Activated T-cell treated with anti-CD3 and anti-CD28 coated beads, Interleukin-2, amount 50 U/mL, for 24 hours (primary cell): ENCODE measurements at regions not wholly inside any gene's neighbourhood (a gene's known extent, or its start where the extent isn't known, plus 50 kb on each side); places are given as distances from the start of the nearest gene placed in this dataset.

Source experiments
- DNase-seq: peaks from one replicate; pipeline ENCODE4 v3.0.0-alpha.2; 2020
- H3K27ac Mint-ChIP-seq: 2 replicates; pipeline ENCODE4 v1.8.0; 2020; ENCODE audit warnings: mild to moderate bottlenecking, mixed read lengths
- H3K27me3 Mint-ChIP-seq: 2 replicates; pipeline ENCODE4 v1.8.0; 2020; ENCODE audit warnings: mixed read lengths
- H3K36me3 Mint-ChIP-seq: 2 replicates; pipeline ENCODE4 v1.8.0; 2020; ENCODE audit warnings: low read depth, mixed read lengths
- H3K4me1 Mint-ChIP-seq: 2 replicates; pipeline ENCODE4 v1.8.0; 2020; ENCODE audit warnings: low read depth, mixed read lengths
- H3K4me3 Mint-ChIP-seq: 2 replicates; pipeline ENCODE4 v1.8.0; 2020; ENCODE audit warnings: mild to moderate bottlenecking, moderate library complexity, mixed read lengths
- H3K9me3 Mint-ChIP-seq: 2 replicates; pipeline ENCODE4 v1.8.0; 2020; ENCODE audit warnings: mixed read lengths

- no peaks in the 10 kb centered on the region for H3K27me3 Mint-ChIP-seq
- H3K9me3 Mint-ChIP-seq, result no peaks in the 10 kb centered on the region
- no peak overlapping the region for H3K27ac Mint-ChIP-seq
- H3K4me3 Mint-ChIP-seq, result no peak overlapping the region
- H3K36me3 Mint-ChIP-seq, result no peaks in the 10 kb centered on the region
- H3K4me1 Mint-ChIP-seq, result no peaks in the 10 kb centered on the region
- DNase-seq, result no peak
Observed at GRCh38 chr5:116834796-116835515, 260.3 kb upstream of the SEMA6A start.

- no peaks in the 10 kb centered on the region for H3K36me3 Mint-ChIP-seq
- no peak for DNase-seq
- H3K27me3 Mint-ChIP-seq, result no peaks in the 10 kb centered on the region
- no peak overlapping the region for H3K27ac Mint-ChIP-seq
- H3K4me3 Mint-ChIP-seq, result no peak overlapping the region
- no peaks in the 10 kb centered on the region for H3K4me1 Mint-ChIP-seq
- no peaks in the 10 kb centered on the region for H3K9me3 Mint-ChIP-seq
Observed at GRCh38 chr5:116830079-116830478, 255.5 kb upstream of the SEMA6A start.

GRCh38 chr5:116827078-116827477 is 252.5 kb upstream of the SEMA6A start:
- H3K36me3 Mint-ChIP-seq, result no peaks in the 10 kb centered on the region
- H3K9me3 Mint-ChIP-seq, result no peaks in the 10 kb centered on the region
- H3K4me1 Mint-ChIP-seq, result no peaks in the 10 kb centered on the region
- DNase-seq, result no peak
- H3K27me3 Mint-ChIP-seq, result no peaks in the 10 kb centered on the region
- no peak overlapping the region for H3K27ac Mint-ChIP-seq
- H3K4me3 Mint-ChIP-seq, result no peak overlapping the region

- H3K27me3 Mint-ChIP-seq, result no peaks in the 10 kb centered on the region
- no peak for DNase-seq
- no peaks in the 10 kb centered on the region for H3K36me3 Mint-ChIP-seq
- H3K9me3 Mint-ChIP-seq, result no peaks in the 10 kb centered on the region
- H3K27ac Mint-ChIP-seq, result no peak overlapping the region
- no peaks in the 10 kb centered on the region for H3K4me1 Mint-ChIP-seq
- H3K4me3 Mint-ChIP-seq, result no peak overlapping the region
Observed at GRCh38 chr5:116825486-116825885, 250.9 kb upstream of the SEMA6A start.

GRCh38 chr5:116824751-116825438 is 250.3 kb upstream of the SEMA6A start:
- Mint-ChIP-seq H3K4me1 (no peaks in the 10 kb centered on the region), H3K9me3 (no peaks in the 10 kb centered on the region), H3K27ac (no peak overlapping the region), H3K27me3 (no peaks in the 10 kb centered on the region), H3K4me3 (no peak overlapping the region), H3K36me3 (no peaks in the 10 kb centered on the region)
- DNase-seq, result no peak

GRCh38 chr5:116814626-116815385 is 240.2 kb upstream of the SEMA6A start:
- no peaks in the 10 kb centered on the region for H3K4me1 Mint-ChIP-seq
- H3K4me3 Mint-ChIP-seq, result no peak overlapping the region
- DNase-seq, result no peak
- H3K27ac Mint-ChIP-seq, result no peak overlapping the region
- no peaks in the 10 kb centered on the region for H3K9me3 Mint-ChIP-seq
- no peaks in the 10 kb centered on the region for H3K27me3 Mint-ChIP-seq
- no peaks in the 10 kb centered on the region for H3K36me3 Mint-ChIP-seq

- no peaks in the 10 kb centered on the region for H3K36me3 Mint-ChIP-seq
- H3K27ac Mint-ChIP-seq, result no peak overlapping the region
- H3K4me1 Mint-ChIP-seq, result no peaks in the 10 kb centered on the region
- no peak overlapping the region for H3K4me3 Mint-ChIP-seq
- no peaks in the 10 kb centered on the region for H3K9me3 Mint-ChIP-seq
- no peaks in the 10 kb centered on the region for H3K27me3 Mint-ChIP-seq
- no peak for DNase-seq
Observed at GRCh38 chr5:116813906-116814305, 239.3 kb upstream of the SEMA6A start.

GRCh38 chr5:116813356-116813755 is 238.7 kb upstream of the SEMA6A start:
- H3K27me3 Mint-ChIP-seq, result no peaks in the 10 kb centered on the region
- H3K27ac Mint-ChIP-seq, result no peak overlapping the region

GRCh38 chr5:116810951-116811350 is 236.3 kb upstream of the SEMA6A start:
- H3K36me3 Mint-ChIP-seq, result no peaks in the 10 kb centered on the region
- no peaks in the 10 kb centered on the region for H3K4me1 Mint-ChIP-seq
- no peaks in the 10 kb centered on the region for H3K27me3 Mint-ChIP-seq

More at GRCh38 chr5:116813356-116813755, 238.7 kb upstream of the SEMA6A start:
- Mint-ChIP-seq H3K9me3 (no peaks in the 10 kb centered on the region), H3K4me3 (no peak overlapping the region), H3K36me3 (no peaks in the 10 kb centered on the region), H3K4me1 (no peaks in the 10 kb centered on the region)
- no peak for DNase-seq

GRCh38 chr5:116806836-116807235 is 232.2 kb upstream of the SEMA6A start:
- Mint-ChIP-seq H3K27ac (no peak overlapping the region), H3K4me1 (no peaks in the 10 kb centered on the region), H3K4me3 (no peak overlapping the region), H3K27me3 (no peaks in the 10 kb centered on the region), H3K9me3 (no peaks in the 10 kb centered on the region), H3K36me3 (no peaks in the 10 kb centered on the region)
- DNase-seq, result no peak

More at GRCh38 chr5:116810951-116811350, 236.3 kb upstream of the SEMA6A start:
- no peak overlapping the region for H3K27ac Mint-ChIP-seq
- no peak for DNase-seq
- H3K9me3 Mint-ChIP-seq, result no peaks in the 10 kb centered on the region
- H3K4me3 Mint-ChIP-seq, result no peak overlapping the region

GRCh38 chr5:116799401-116799800 is 224.8 kb upstream of the SEMA6A start:
- no peaks in the 10 kb centered on the region for H3K9me3 Mint-ChIP-seq
- H3K36me3 Mint-ChIP-seq, result no peaks in the 10 kb centered on the region
- no peaks in the 10 kb centered on the region for H3K4me1 Mint-ChIP-seq

GRCh38 chr5:116795189-116795588 is 220.6 kb upstream of the SEMA6A start:
- no peak overlapping the region for H3K27ac Mint-ChIP-seq
- no peaks in the 10 kb centered on the region for H3K36me3 Mint-ChIP-seq
- no peak for DNase-seq
- peaks cover 1% of the 10 kb centered on the region for H3K9me3 Mint-ChIP-seq
- no peaks in the 10 kb centered on the region for H3K27me3 Mint-ChIP-seq
- no peak overlapping the region for H3K4me3 Mint-ChIP-seq
- H3K4me1 Mint-ChIP-seq, result no peaks in the 10 kb centered on the region

More at GRCh38 chr5:116799401-116799800, 224.8 kb upstream of the SEMA6A start:
- Mint-ChIP-seq H3K27me3 (no peaks in the 10 kb centered on the region), H3K4me3 (no peak overlapping the region), H3K27ac (no peak overlapping the region)
- no peak for DNase-seq

- no peak overlapping the region for H3K27ac Mint-ChIP-seq
- no peaks in the 10 kb centered on the region for H3K27me3 Mint-ChIP-seq
Observed at GRCh38 chr5:116789522-116789921, 214.9 kb upstream of the SEMA6A start.

GRCh38 chr5:116788851-116789403 is 214.3 kb upstream of the SEMA6A start:
- Mint-ChIP-seq H3K4me1 (no peaks in the 10 kb centered on the region), H3K36me3 (no peaks in the 10 kb centered on the region), H3K4me3 (no peak overlapping the region), H3K9me3 (peaks cover 6% of the 10 kb centered on the region), H3K27ac (no peak overlapping the region), H3K27me3 (no peaks in the 10 kb centered on the region)
- no peak for DNase-seq

More at GRCh38 chr5:116789522-116789921, 214.9 kb upstream of the SEMA6A start:
- no peaks in the 10 kb centered on the region for H3K4me1 Mint-ChIP-seq
- H3K36me3 Mint-ChIP-seq, result no peaks in the 10 kb centered on the region
- H3K4me3 Mint-ChIP-seq, result no peak overlapping the region
- no peak for DNase-seq
- peaks cover 6% of the 10 kb centered on the region for H3K9me3 Mint-ChIP-seq
